HCT116 (cell line): ENCODE measurements at regions not wholly inside any gene's neighbourhood (a gene's known extent, or its start where the extent isn't known, plus 50 kb on each side); places are given as distances from the start of the nearest gene placed in this dataset.

Experiments used
- ATAC-seq: fragments of 200-7000 bp; cut with Tn5 transposase; 2 replicates; pipeline ENCODE4 v1.9.1; 2020; ENCODE audit warnings: mild to moderate bottlenecking, moderate library complexity
- BruUV-seq: library from RNA; stranded (reverse); fragments of 400-500 nt; replicated peaks from 2 replicates; lab custom pipeline; 2021; lab: Mats Ljungman, UMichigan
- CTCF ChIA-PET: fragments of 300-600 bp; sonication (Branson Sonifier 250); formaldehyde crosslinking; loops from one replicate; lab custom pipeline; 2021; ENCODE audit warnings: antibody characterized with exemption; lab: Charles Lee
- POLR2A ChIA-PET: fragments of 300-600, 350-600 bp; sonication (Branson Sonifier 250); formaldehyde crosslinking; loops from one replicate; lab custom pipeline; 2021; ENCODE audit warnings: antibody characterized with exemption; lab: Charles Lee
- RAD21 ChIA-PET, 2 experiments: fragments of 300-600 bp; sonication (Branson Sonifier 250); formaldehyde crosslinking; loops; one replicate each; lab custom pipeline; 2023; ENCODE audit warnings: low total read pairs in 2 of 2; ENCODE audit not compliant: uncharacterized antibody in 2 of 2, unreplicated experiment in 2 of 2, low non-redundant PET in 1 of 2; lab: Charles Lee
- DNase-seq: peaks from one replicate; pipeline ENCODE4 v3.0.0-alpha.2; 2010; ENCODE audit warnings: low read depth, low spot score
- H2AFZ ChIP-seq: fragments of 200-600 bp; shearing (Covaris generic), sonication (generic); 2 replicates; pipeline ENCODE4 v1.6.1; 2017; ENCODE audit warnings: low read depth, mixed run types, mixed read lengths, antibody characterized with exemption, low read length; ENCODE audit not compliant: poor library complexity, severe bottlenecking
- H3K27ac ChIP-seq: 2 replicates; pipeline ENCODE4 v1.5.1; 2012; ENCODE audit warnings: low read depth, low read length
- H3K27me3 ChIP-seq: fragments of 200-600 bp; sonication (generic); 2 replicates; pipeline ENCODE4 v1.6.1; 2016; ENCODE audit warnings: mixed run types, low read length, mixed read lengths; ENCODE audit not compliant: insufficient read depth
- H3K36me3 ChIP-seq, 2 experiments: fragments of 200-500 bp in 1 of 2; fragments of 200-600 bp in 1 of 2; sonication (Bioruptor generic) in 1 of 2; sonication (generic) in 1 of 2; 2 replicates each; pipeline versions ENCODE4 v1.5.1 to v1.6.1; 2014 to 2016; ENCODE audit warnings: low read length in 2 of 2, inconsistent platforms in 1 of 2, mixed read lengths in 1 of 2, mixed run types in 1 of 2; ENCODE audit not compliant: insufficient read depth in 2 of 2, control insufficient read depth in 1 of 2
- H3K4me1 ChIP-seq, 2 experiments: fragments of 200-600 bp in 1 of 2; sonication (generic) in 1 of 2; 2 replicates each; pipeline versions ENCODE4 v1.5.1 to v1.6.1; 2012 to 2017; ENCODE audit warnings: low read length in 2 of 2, inconsistent platforms in 1 of 2, mild to moderate bottlenecking in 1 of 2, mixed read lengths in 1 of 2, mixed run types in 1 of 2, moderate library complexity in 1 of 2; ENCODE audit not compliant: insufficient read depth in 2 of 2, control insufficient read depth in 1 of 2
- H3K4me2 ChIP-seq: fragments of 200-600 bp; sonication (generic); 2 replicates; pipeline ENCODE4 v1.6.1; 2017; ENCODE audit warnings: mixed run types, low read length, mixed read lengths
- H3K4me3 ChIP-seq, 2 experiments: fragments of 200-600 bp in 1 of 2; sonication (generic) in 1 of 2; replicated peaks in 1 of 2; 2 replicates each; pipeline ENCODE4 v1.5.1; 2011 to 2016; ENCODE audit warnings: low read length in 2 of 2, control low read depth in 1 of 2, low read depth in 1 of 2, mild to moderate bottlenecking in 1 of 2, mixed read lengths in 1 of 2, mixed run types in 1 of 2
- H3K79me2 ChIP-seq: fragments of 200-600 bp; sonication (generic); 2 replicates; pipeline ENCODE4 v1.6.1; 2017; ENCODE audit warnings: mild to moderate bottlenecking, mixed run types, low read length, moderate library complexity, mixed read lengths; ENCODE audit not compliant: insufficient read depth
- H3K9ac ChIP-seq: fragments of 200-600 bp; sonication (generic); 2 replicates; pipeline ENCODE4 v1.6.1; 2016; ENCODE audit warnings: low read length, mixed read lengths
- H3K9me2 ChIP-seq: fragments of 200-600 bp; sonication (generic), shearing (Covaris generic); 2 replicates; pipeline ENCODE4 v1.6.1; 2017; ENCODE audit warnings: mixed run types, mild to moderate bottlenecking, moderate library complexity; ENCODE audit not compliant: insufficient read depth
- H3K9me3 ChIP-seq, 2 experiments: fragments of 200-500 bp in 1 of 2; fragments of 200-600 bp in 1 of 2; sonication (Bioruptor generic) in 1 of 2; sonication (generic) in 1 of 2; 2 replicates each; pipeline ENCODE4 v1.6.1; 2014 to 2017; ENCODE audit warnings: low read length in 2 of 2, mixed read lengths in 2 of 2, inconsistent platforms in 1 of 2, low read depth in 1 of 2, mild to moderate bottlenecking in 1 of 2, mixed run types in 1 of 2, moderate library complexity in 1 of 2; ENCODE audit not compliant: control insufficient read depth in 1 of 2, insufficient read depth in 1 of 2
- H4K20me1 ChIP-seq: fragments of 200-600 bp; sonication (generic), shearing (Covaris generic); 2 replicates; pipeline ENCODE4 v1.6.1; 2017; ENCODE audit warnings: mixed run types, mild to moderate bottlenecking, moderate library complexity; ENCODE audit not compliant: insufficient read depth
- CBX3 ChIP-seq: IDR thresholded peaks from 2 replicates; pipeline ENCODE4 v1.6.1; 2012; ENCODE audit warnings: low read depth
- CEBPB ChIP-seq: IDR thresholded peaks from 2 replicates; pipeline ENCODE4 v1.6.1; 2012; ENCODE audit warnings: low read depth
- CTCF ChIP-seq, 3 experiments: fragments of 200-600 bp in 1 of 3; sonication (generic) in 1 of 3; IDR thresholded peaks in 2 of 3; conservative IDR thresholded peaks in 1 of 3; 2 replicates each; pipeline ENCODE4 v1.5.1; 2012 to 2017; ENCODE audit warnings: low read depth in 2 of 3, low read length in 2 of 3, antibody characterized with exemption in 1 of 3, borderline replicate concordance in 1 of 3, control low read depth in 1 of 3, mild to moderate bottlenecking in 1 of 3, mixed read lengths in 1 of 3, mixed run types in 1 of 3, moderate library complexity in 1 of 3; ENCODE audit not compliant: insufficient read depth in 1 of 3
- EGR1 ChIP-seq: IDR thresholded peaks from 2 replicates; pipeline ENCODE4 v1.6.1; 2012; ENCODE audit warnings: low read depth
- JUND ChIP-seq: IDR thresholded peaks from 2 replicates; pipeline ENCODE4 v1.6.1; 2012
- RAD21 ChIP-seq: IDR thresholded peaks from 2 replicates; pipeline ENCODE4 v1.6.1; 2012; ENCODE audit warnings: low read depth, mild to moderate bottlenecking
- ZNF274 ChIP-seq: fragments of 200-500 bp; sonication (Bioruptor generic); IDR thresholded peaks from 2 replicates; pipeline ENCODE4 v1.6.1; 2014; ENCODE audit warnings: mild to moderate bottlenecking, low read depth, low read length, inconsistent platforms
- intact Hi-C: fragments of 100-400 bp; cut with micrococcal nuclease; formaldehyde crosslinking; loops from 2 replicates; pipeline ENCODE4 v1.10.0; 2022
- TF ChIP-seq, protein P1 (sequence below): IDR thresholded peaks from 2 replicates; pipeline ENCODE4 v1.6.1; 2012

- H3K4me2 ChIP-seq = no peak overlapping the region
- no peaks in the 10 kb centered on the region for H3K4me1 ChIP-seq
- no TSS peak for BruUV-seq
- peaks cover 32% of the 10 kb centered on the region for H3K27me3 ChIP-seq
- CTCF ChIA-PET = no interaction called here
- H3K9me2 ChIP-seq = no peaks in the 10 kb centered on the region
- no peak overlapping the region for H2AFZ ChIP-seq
- no peaks in the 10 kb centered on the region for H3K9me3 ChIP-seq
- TF ChIP-seq CBX3 (no peak), CEBPB (no peak), EGR1 (no peak), ZNF274 (no peak), CTCF (IDR thresholded peaks at IDR 0.05 in 2 of 3, conservative IDR thresholded peaks at IDR 0.05 in 1 of 3; ENCODE audit: borderline replicate concordance in 1 of 3, insufficient read depth in 1 of 3, low read depth in 2 of 3, low read length in 2 of 3) (no peak), JUND (no peak), RAD21 (no peak)
- TF ChIP-seq, protein P1, sequence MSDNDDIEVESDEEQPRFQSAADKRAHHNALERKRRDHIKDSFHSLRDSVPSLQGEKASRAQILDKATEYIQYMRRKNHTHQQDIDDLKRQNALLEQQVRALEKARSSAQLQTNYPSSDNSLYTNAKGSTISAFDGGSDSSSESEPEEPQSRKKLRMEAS = no peak
- intact Hi-C loops = no loop called here
- no peak overlapping the region for H3K9ac ChIP-seq
- RAD21 ChIA-PET = no interaction called here
- DNase-seq (no peak), ATAC-seq (no peak)
- H3K36me3 ChIP-seq = no peaks in the 10 kb centered on the region
- no peak overlapping the region for H3K27ac ChIP-seq
- POLR2A ChIA-PET = no interaction called here
- no peaks in the 10 kb centered on the region for H4K20me1 ChIP-seq
- H3K4me3 ChIP-seq = no peak overlapping the region
- H3K79me2 ChIP-seq = no peaks in the 10 kb centered on the region
Observed at GRCh38 chr5:168110870-168111832, 180.3 kb upstream of the WWC1 start.
